Heart left ventricle (tissue), 16 donors: ENCODE measurements at regions not wholly inside any gene's neighbourhood (a gene's known extent, or its start where the extent isn't known, plus 50 kb on each side); places are given as distances from the start of the nearest gene placed in this dataset.

ENCODE experiments used
- ATAC-seq, 4 donors: fragments of 200-7000 bp; cut with Tn5 transposase; one replicate each; pipeline ENCODE4 v1.9.1; 2020 to 2022; ENCODE audit warnings: moderate library complexity in 4 of 4, mild to moderate bottlenecking in 3 of 4, moderate number of reproducible peaks in 1 of 4
- DNase-seq, 5 donors: peaks; one replicate each; pipeline ENCODE4 v3.0.0-alpha.2; 2020
- H3K27ac ChIP-seq, 12 donors: fragments of 200-600 bp; sonication (generic) in 4 of 12; one replicate each; pipeline versions ENCODE4 v1.5.0 to v1.8.0; 2016 to 2022; ENCODE audit warnings: mild to moderate bottlenecking in 2 of 12
- H3K27me3 ChIP-seq, 9 donors: fragments of 200-600 bp; sonication (generic) in 2 of 9; one replicate each; pipeline versions ENCODE4 v1.5.1 to v1.8.0; 2016 to 2022; ENCODE audit warnings: mild to moderate bottlenecking in 3 of 9
- H3K36me3 ChIP-seq, 9 donors: fragments of 200-600 bp; sonication (generic) in 2 of 9; one replicate each; pipeline versions ENCODE4 v1.5.0 to v1.8.0; 2018 to 2022; ENCODE audit warnings: mild to moderate bottlenecking in 2 of 9
- H3K4me1 ChIP-seq, 12 donors: fragments of 200-600 bp; sonication (generic) in 4 of 12; one replicate each; pipeline versions ENCODE4 v1.5.0 to v1.8.0; 2016 to 2022; ENCODE audit warnings: mild to moderate bottlenecking in 3 of 12
- H3K4me3 ChIP-seq, 12 donors: fragments of 200-600 bp; sonication (generic) in 4 of 12; one replicate each; pipeline versions ENCODE4 v1.5.0 to v1.8.0; 2017 to 2022; ENCODE audit warnings: mild to moderate bottlenecking in 9 of 12, moderate library complexity in 4 of 12
- H3K9me3 ChIP-seq, 12 donors: fragments of 200-600 bp; sonication (generic) in 4 of 12; one replicate each; pipeline versions ENCODE4 v1.5.0 to v1.8.0; 2016 to 2022; ENCODE audit warnings: mild to moderate bottlenecking in 1 of 12
- CTCF ChIP-seq, 12 donors: fragments of 200-600 bp; sonication (generic) in 4 of 12; IDR thresholded peaks; one replicate each; pipeline versions ENCODE4 v1.5.0 to v1.8.0; 2018 to 2022; ENCODE audit warnings: antibody characterized with exemption in 12 of 12, mild to moderate bottlenecking in 5 of 12
- POLR2A ChIP-seq, 2 donors: fragments of 450-650 bp; IDR thresholded peaks; one replicate each; pipeline ENCODE4 v1.6.1; 2017; ENCODE audit warnings: antibody characterized with exemption in 2 of 2, mild to moderate bottlenecking in 2 of 2, moderate library complexity in 2 of 2
- WGBS, 4 donors: extraction: QIAGEN DNeasy Blood & Tissue Kit in 2 of 4; methylation state at CpG; one replicate each; pipeline versions ENCODE4 v1.1.5 to v1.1.7; 2013 to 2018; 5-methylcytosine and 5-hydroxymethylcytosine counted together
- intact Hi-C, 10 donors: fragments of 100-400 bp; cut with DNase I; formaldehyde crosslinking; loops; one replicate each; pipeline versions ENCODE4 v1.11.1 to v1.14.2; 2022
- donor health status: ischemic (EF 13 %, LVEDD 7.1; RV severe dilation, severe dysfunction).
- donor health status: healthy with polysubstance abuse.
- donor health status: DM: no; HTN: yes; CAD: no.
- donor health status: DM: no; HTN: no; CAD: no.
- donor health status: ischemic (EF 25% LVEDD 6.9; RV normal size, moderate dysfunction).
- donor health status: ischemic (EF 25% LVEDD 5.7; RV mildly dilated, moderate dysfunction).
- donor health status: healthy.
- donor health status: DM: yes; HTN: yes; CAD: no.
- donor health status: ischemic (EF 35%, LVEDD 5.7; RV mildly dilated, moderate dysfunction).
- donor health status: nonischemic (EF 11% LVEDD 7.7; RV severe dilation, severe dysfunction).
- donor health status: DM: yes; HTN: yes; CAD: no.
- donor health status: PGD.
- donor health status: ischemic (EF 29% LVEDD 5.4; RV normal size, mild dysfunction).
- donor health status: nonischemic (EF 23%, LVEDD 6.1; RV moderate dilation, normal function).

GRCh38 chr13:30022256-30022655 is 171.8 kb upstream of the UBL3 start:
- Histone ChIP-seq H3K36me3 (no peaks in the 10 kb centered on the region), H3K4me1 (no peaks in the 10 kb centered on the region), H3K9me3 (no peaks in the 10 kb centered on the region), H3K27me3 (peaks cover 0 to 3% (median 0%) of the 10 kb centered on the region in 9 donors), H3K4me3 (no peak overlapping the region), H3K27ac (no peak overlapping the region)
- no peak for DNase-seq
- intact Hi-C loops, result no loop called here
- TF ChIP-seq CTCF (IDR thresholded peaks at IDR 0.05) (no peak), POLR2A (IDR thresholded peaks at IDR 0.05) (no peak)
- 87 to 98% (median 89%) methylated on average over 10 of the region's 10 CpGs for WGBS, 4 donors
- ATAC-seq, result no peak

- Histone ChIP-seq H3K4me3 (no peak overlapping the region), H3K27ac (no peak overlapping the region), H3K9me3 (no peaks in the 10 kb centered on the region), H3K4me1 (no peaks in the 10 kb centered on the region), H3K36me3 (no peaks in the 10 kb centered on the region), H3K27me3 (peaks cover 0 to 3% (median 0%) of the 10 kb centered on the region in 9 donors)
- DNase-seq, result no peak
- no peak for TF ChIP-seq POLR2A (IDR thresholded peaks at IDR 0.05)
- no peak for TF ChIP-seq CTCF (IDR thresholded peaks at IDR 0.05)
- 75 to 86% (median 78%) methylated on average over 2 of the region's 2 CpGs for WGBS, 4 donors
- intact Hi-C loops, result no loop called here
- no peak for ATAC-seq
These were observed 171.2 kb upstream of the UBL3 start for GRCh38 chr13:30021611-30022010.

GRCh38 chr13:30020726-30021312 is 170.4 kb upstream of the UBL3 start:
- no peak overlapping the region for H3K27ac ChIP-seq

More at GRCh38 chr13:30020726-30021312, 170.4 kb upstream of the UBL3 start:
- WGBS, 4 donors, result 81 to 86% (median 84%) methylated on average over 3 to 4 of the region's 4 CpGs
- Histone ChIP-seq H3K36me3 (no peaks in the 10 kb centered on the region), H3K27me3 (peaks cover 0 to 3% (median 0%) of the 10 kb centered on the region in 9 donors), H3K4me1 (peaks cover 0 to 5% (median 0%) of the 10 kb centered on the region in 12 donors), H3K4me3 (no peak overlapping the region), H3K9me3 (no peaks in the 10 kb centered on the region)
- TF ChIP-seq POLR2A (IDR thresholded peaks at IDR 0.05), result no peak
- TF ChIP-seq CTCF (IDR thresholded peaks at IDR 0.05), result no peak
- intact Hi-C loops, result no loop called here
- ATAC-seq, result no peak
- no peak for DNase-seq
